Ishikawa (cell line): ENCODE measurements at regions not wholly inside any gene's neighbourhood (a gene's known extent, or its start where the extent isn't known, plus 50 kb on each side); places are given as distances from the start of the nearest gene placed in this dataset.

Source experiments
- CEBPB ChIP-seq: IDR thresholded peaks from 2 replicates; pipeline ENCODE4 v1.6.1; 2012
- CREB1 ChIP-seq: IDR thresholded peaks from 2 replicates; pipeline ENCODE4 v1.6.1; 2012; ENCODE audit warnings: low read depth
- EGR1 ChIP-seq: IDR thresholded peaks from 2 replicates; pipeline ENCODE4 v1.6.1; 2012
- EP300 ChIP-seq: IDR thresholded peaks from 2 replicates; pipeline ENCODE4 v1.6.1; 2012; ENCODE audit warnings: borderline replicate concordance
- FOXM1 ChIP-seq: IDR thresholded peaks from 2 replicates; pipeline ENCODE4 v1.6.1; 2012; ENCODE audit warnings: low read depth, borderline replicate concordance
- MAX ChIP-seq: IDR thresholded peaks from 2 replicates; pipeline ENCODE4 v1.6.1; 2012
- NFIC ChIP-seq: IDR thresholded peaks from 2 replicates; pipeline ENCODE4 v1.6.1; 2012
- RAD21 ChIP-seq: IDR thresholded peaks from 2 replicates; pipeline ENCODE4 v1.6.1; 2012; ENCODE audit warnings: low read depth
- REST ChIP-seq: IDR thresholded peaks from 2 replicates; pipeline ENCODE4 v1.6.1; 2012; ENCODE audit warnings: low read depth, mild to moderate bottlenecking
- TAF1 ChIP-seq: IDR thresholded peaks from 2 replicates; pipeline ENCODE4 v1.6.1; 2012; ENCODE audit warnings: low read depth, mild to moderate bottlenecking
- TCF12 ChIP-seq: IDR thresholded peaks from 2 replicates; pipeline ENCODE4 v1.6.1; 2012; ENCODE audit warnings: low read depth
- TEAD4 ChIP-seq: IDR thresholded peaks from 2 replicates; pipeline ENCODE4 v1.6.1; 2012
- USF1 ChIP-seq: IDR thresholded peaks from 2 replicates; pipeline ENCODE4 v1.6.1; 2012
- YY1 ChIP-seq: IDR thresholded peaks from 2 replicates; pipeline ENCODE4 v1.6.1; 2012; ENCODE audit warnings: low read depth
- ZBTB7A ChIP-seq: IDR thresholded peaks from 2 replicates; pipeline ENCODE4 v1.6.1; 2012; ENCODE audit warnings: low read depth

- no peak for TF ChIP-seq TCF12
- no peak for TF ChIP-seq REST
- TF ChIP-seq ZBTB7A: no peak
These were observed 442.3 kb upstream of the MON1B start for GRCh38 chr16:76748461-76749348.

GRCh38 chr16:76749780-76750375 lies 441.1 kb upstream of the MON1B start:
- TF ChIP-seq TCF12 (no peak), RAD21 (no peak), EP300 (no peak), ZBTB7A (no peak), EGR1 (no peak), USF1 (no peak), TEAD4 (no peak), CEBPB (no peak), MAX (no peak), TAF1 (no peak), CREB1 (no peak), YY1 (no peak), NFIC (no peak), FOXM1 (no peak), REST (no peak)

GRCh38 chr16:76755496-76755895 lies 435.5 kb upstream of the MON1B start:
- TF ChIP-seq EP300: no peak
- no peak for TF ChIP-seq ZBTB7A
- TF ChIP-seq TCF12: no peak
- TF ChIP-seq TAF1: no peak
- TF ChIP-seq MAX: no peak

- TF ChIP-seq EP300: no peak
- no peak for TF ChIP-seq CEBPB
- TF ChIP-seq NFIC: no peak
- no peak for TF ChIP-seq FOXM1
- no peak for TF ChIP-seq CREB1
These were observed 434.6 kb upstream of the MON1B start for GRCh38 chr16:76756423-76756822.

GRCh38 chr16:76756951-76757350 lies 434.0 kb upstream of the MON1B start:
- TF ChIP-seq TEAD4 (no peak), USF1 (no peak), YY1 (no peak), TCF12 (no peak), EGR1 (no peak), EP300 (no peak)

- no peak for TF ChIP-seq YY1
- no peak for TF ChIP-seq TAF1
- no peak for TF ChIP-seq CEBPB
- no peak for TF ChIP-seq FOXM1
- TF ChIP-seq CREB1: no peak
These were observed 424.5 kb upstream of the MON1B start for GRCh38 chr16:76766538-76766937.

- TF ChIP-seq TEAD4 (no peak), EP300 (no peak), YY1 (no peak), NFIC (no peak), ZBTB7A (no peak), CEBPB (no peak), TAF1 (no peak), EGR1 (no peak), USF1 (no peak), FOXM1 (no peak), CREB1 (no peak), REST (no peak), MAX (no peak), TCF12 (no peak)
These were observed 422.7 kb upstream of the MON1B start for GRCh38 chr16:76768316-76768715.
